PFSK-1 (cell line): ENCODE measurements at regions not wholly inside any gene's neighbourhood (a gene's known extent, or its start where the extent isn't known, plus 50 kb on each side); places are given as distances from the start of the nearest gene placed in this dataset.

Source experiments
- FOXP2 ChIP-seq: optimal IDR thresholded peaks from 2 replicates; pipeline ENCODE3; 2011; ENCODE audit warnings: borderline replicate concordance, control low read depth, inconsistent platforms; ENCODE audit not compliant: insufficient read depth; ENCODE audit errors: extremely low read length, extremely low read depth
- POLR2AphosphoS5 ChIP-seq: IDR thresholded peaks from 2 replicates; pipeline ENCODE4 v1.6.1; 2012; ENCODE audit warnings: low read depth, mild to moderate bottlenecking, control low read depth, low read length, moderate library complexity
- SIN3A ChIP-seq: IDR thresholded peaks from 2 replicates; pipeline ENCODE4 v1.6.1; 2012; ENCODE audit warnings: mild to moderate bottlenecking, low read length, moderate library complexity, borderline replicate concordance; ENCODE audit not compliant: insufficient read depth
- TAF1 ChIP-seq: IDR thresholded peaks from 2 replicates; pipeline ENCODE4 v1.6.1; 2012; ENCODE audit warnings: low read length, control low read depth, borderline replicate concordance; ENCODE audit not compliant: insufficient read depth
- TF ChIP-seq, protein P1 (sequence below), 2 experiments: IDR thresholded peaks; 2 replicates each; pipeline versions ENCODE4 v1.6.1 to v1.8.0; 2011 to 2012; ENCODE audit warnings: low read depth in 2 of 2, low read length in 2 of 2, control low read depth in 1 of 2, inconsistent platforms in 1 of 2, mild to moderate bottlenecking in 1 of 2, moderate library complexity in 1 of 2; ENCODE audit not compliant: insufficient read depth in 1 of 2

DNA sequence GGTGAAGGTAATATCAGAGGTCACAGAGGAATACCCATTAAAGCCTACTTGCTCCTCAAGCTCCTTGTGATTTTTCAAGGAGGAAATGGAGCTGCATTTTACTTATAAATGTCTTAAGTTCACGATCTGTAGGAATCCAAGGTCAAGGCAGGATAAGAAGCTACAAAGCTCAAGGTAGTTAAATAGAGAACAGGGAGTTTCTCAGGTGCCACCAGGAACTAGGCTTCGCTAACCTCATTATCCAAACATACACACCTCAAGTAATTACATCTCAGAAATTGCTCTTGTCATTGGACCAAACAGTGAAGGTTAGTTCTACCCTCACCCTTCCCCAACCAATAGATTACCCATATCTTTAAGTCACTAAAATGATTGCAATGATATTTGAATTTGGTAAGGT lies 317.4 kb upstream of the HNRNPA3 start:
- TF ChIP-seq TAF1 = no peak
- TF ChIP-seq POLR2AphosphoS5 = no peak
- TF ChIP-seq, protein P1, sequence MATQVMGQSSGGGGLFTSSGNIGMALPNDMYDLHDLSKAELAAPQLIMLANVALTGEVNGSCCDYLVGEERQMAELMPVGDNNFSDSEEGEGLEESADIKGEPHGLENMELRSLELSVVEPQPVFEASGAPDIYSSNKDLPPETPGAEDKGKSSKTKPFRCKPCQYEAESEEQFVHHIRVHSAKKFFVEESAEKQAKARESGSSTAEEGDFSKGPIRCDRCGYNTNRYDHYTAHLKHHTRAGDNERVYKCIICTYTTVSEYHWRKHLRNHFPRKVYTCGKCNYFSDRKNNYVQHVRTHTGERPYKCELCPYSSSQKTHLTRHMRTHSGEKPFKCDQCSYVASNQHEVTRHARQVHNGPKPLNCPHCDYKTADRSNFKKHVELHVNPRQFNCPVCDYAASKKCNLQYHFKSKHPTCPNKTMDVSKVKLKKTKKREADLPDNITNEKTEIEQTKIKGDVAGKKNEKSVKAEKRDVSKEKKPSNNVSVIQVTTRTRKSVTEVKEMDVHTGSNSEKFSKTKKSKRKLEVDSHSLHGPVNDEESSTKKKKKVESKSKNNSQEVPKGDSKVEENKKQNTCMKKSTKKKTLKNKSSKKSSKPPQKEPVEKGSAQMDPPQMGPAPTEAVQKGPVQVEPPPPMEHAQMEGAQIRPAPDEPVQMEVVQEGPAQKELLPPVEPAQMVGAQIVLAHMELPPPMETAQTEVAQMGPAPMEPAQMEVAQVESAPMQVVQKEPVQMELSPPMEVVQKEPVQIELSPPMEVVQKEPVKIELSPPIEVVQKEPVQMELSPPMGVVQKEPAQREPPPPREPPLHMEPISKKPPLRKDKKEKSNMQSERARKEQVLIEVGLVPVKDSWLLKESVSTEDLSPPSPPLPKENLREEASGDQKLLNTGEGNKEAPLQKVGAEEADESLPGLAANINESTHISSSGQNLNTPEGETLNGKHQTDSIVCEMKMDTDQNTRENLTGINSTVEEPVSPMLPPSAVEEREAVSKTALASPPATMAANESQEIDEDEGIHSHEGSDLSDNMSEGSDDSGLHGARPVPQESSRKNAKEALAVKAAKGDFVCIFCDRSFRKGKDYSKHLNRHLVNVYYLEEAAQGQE (IDR thresholded peaks at IDR 0.05; ENCODE audit: insufficient read depth in 1 of 2, low read depth in 2 of 2, low read length in 2 of 2) = no peak
- TF ChIP-seq SIN3A = no peak
- TF ChIP-seq FOXP2 = no peak

DNA sequence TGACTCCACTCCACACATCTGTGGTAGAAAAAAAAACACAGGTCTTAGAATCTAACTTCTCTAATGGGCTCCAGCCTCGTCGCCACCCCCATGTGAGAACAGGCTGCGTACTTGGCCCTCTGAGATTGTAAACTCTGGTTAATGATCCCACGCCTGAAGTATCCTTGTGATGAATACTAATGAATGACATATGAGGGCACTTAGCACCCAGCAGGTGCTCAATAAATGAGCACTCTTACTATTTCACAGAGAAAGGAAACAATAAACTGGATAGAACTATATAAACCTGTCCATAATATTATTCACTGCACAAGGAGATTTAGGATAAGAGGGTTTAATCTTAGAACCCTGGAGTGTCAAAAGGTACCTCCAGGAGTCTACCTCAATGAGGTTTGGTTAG lies 310.1 kb upstream of the HNRNPA3 start:
- TF ChIP-seq SIN3A = no peak

DNA sequence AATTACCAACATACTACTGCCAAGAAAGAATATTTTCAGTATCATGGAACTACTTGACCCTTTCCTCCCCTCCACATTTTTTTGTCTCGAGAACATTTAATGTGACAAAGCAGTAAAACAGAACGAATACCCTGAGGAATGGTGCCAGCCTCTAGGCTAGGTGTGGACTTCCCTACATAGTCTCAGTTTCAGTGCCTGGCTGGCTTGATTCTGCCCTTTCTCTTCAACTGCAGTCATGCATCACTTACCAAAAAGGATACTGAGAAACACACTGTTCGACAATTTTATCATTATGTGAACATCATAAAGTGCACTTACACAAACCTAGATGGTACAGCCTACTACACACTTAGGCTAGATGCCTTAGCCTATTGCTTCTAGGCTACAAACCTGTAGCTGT lies 305.3 kb upstream of the HNRNPA3 start:
- TF ChIP-seq SIN3A = no peak
- TF ChIP-seq TAF1 = no peak
- TF ChIP-seq, protein P1 (IDR thresholded peaks at IDR 0.05; ENCODE audit: insufficient read depth in 1 of 2, low read depth in 2 of 2, low read length in 2 of 2) = no peak
- no peak for TF ChIP-seq POLR2AphosphoS5

DNA sequence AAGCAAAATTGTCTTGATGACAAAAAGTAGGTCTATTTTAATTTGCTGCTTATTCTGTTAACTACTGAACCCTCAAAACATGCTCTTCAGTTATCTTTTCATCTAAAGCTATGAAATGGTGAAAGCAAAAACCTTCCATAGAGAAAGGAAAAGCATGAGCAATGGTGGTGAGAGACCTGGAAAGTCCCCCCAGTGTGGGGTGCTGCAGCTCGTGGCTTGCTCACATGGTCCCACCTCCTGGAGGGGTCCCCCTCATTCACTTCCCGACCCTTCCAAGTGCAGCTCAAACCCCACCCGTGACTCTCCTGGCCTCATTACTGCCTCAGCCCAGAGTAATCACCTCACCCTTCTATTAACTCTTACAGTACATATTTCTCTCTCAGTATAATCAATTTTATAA lies 301.8 kb upstream of the HNRNPA3 start:
- TF ChIP-seq, protein P1 (IDR thresholded peaks at IDR 0.05; ENCODE audit: insufficient read depth in 1 of 2, low read depth in 2 of 2, low read length in 2 of 2) = no peak
- no peak for TF ChIP-seq SIN3A
- TF ChIP-seq FOXP2 = no peak
- no peak for TF ChIP-seq POLR2AphosphoS5
- no peak for TF ChIP-seq TAF1

DNA sequence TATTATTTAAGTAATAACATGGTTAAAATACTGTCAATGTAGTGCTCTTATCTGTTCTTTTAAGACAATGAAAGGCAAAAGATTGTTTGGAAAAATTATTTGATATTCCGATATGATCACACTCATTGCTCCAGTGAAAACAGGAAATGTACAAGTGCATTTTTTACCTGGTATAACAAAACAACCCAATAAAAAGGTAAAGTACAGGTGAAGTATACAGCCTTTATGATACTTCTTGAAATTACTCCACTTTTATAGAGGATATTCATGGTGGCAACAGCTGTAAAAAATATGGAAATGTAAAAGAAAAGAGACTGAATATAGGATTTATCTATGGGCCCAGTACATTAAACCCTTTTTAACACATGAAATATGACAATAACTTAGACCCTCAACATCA lies 298.6 kb upstream of the HNRNPA3 start:
- TF ChIP-seq, protein P1 (IDR thresholded peaks at IDR 0.05; ENCODE audit: insufficient read depth in 1 of 2, low read depth in 2 of 2, low read length in 2 of 2) = no peak
- TF ChIP-seq SIN3A (no peak), FOXP2 (no peak), POLR2AphosphoS5 (no peak), TAF1 (no peak)

DNA sequence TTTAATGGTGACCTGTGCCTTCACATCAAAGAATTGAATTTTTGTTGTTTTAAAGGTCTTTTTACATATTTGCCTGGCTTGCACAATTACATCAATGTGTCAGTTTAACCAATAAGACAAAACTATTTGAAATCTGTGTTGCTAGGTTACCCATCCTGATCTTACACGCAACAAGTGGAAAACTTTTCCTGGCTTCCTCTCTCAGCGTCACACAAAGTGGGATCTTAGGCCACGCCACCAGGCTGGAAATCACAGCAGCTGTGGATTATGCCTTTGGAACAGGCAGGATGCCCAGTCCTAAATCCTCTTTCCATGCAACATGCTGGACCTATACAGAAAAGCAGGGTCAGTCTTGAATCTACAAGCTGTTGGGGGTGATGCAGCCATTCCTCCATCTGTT lies 298.2 kb upstream of the HNRNPA3 start:
- TF ChIP-seq POLR2AphosphoS5 (no peak), TAF1 (no peak), FOXP2 (no peak), SIN3A (no peak)
- TF ChIP-seq, protein P1 (IDR thresholded peaks at IDR 0.05; ENCODE audit: insufficient read depth in 1 of 2, low read depth in 2 of 2, low read length in 2 of 2) = no peak
